Urinary bladder (tissue), 3 donors: ENCODE measurements at regions not wholly inside any gene's neighbourhood (a gene's known extent, or its start where the extent isn't known, plus 50 kb on each side); places are given as distances from the start of the nearest gene placed in this dataset.

Source experiments
- DNase-seq: peaks from one replicate; pipeline ENCODE4 v3.0.0-alpha.2; 2015; ENCODE audit errors: extremely low spot score
- H3K27ac ChIP-seq: one replicate; pipeline ENCODE4 v1.5.1; 2013; ENCODE audit warnings: low read depth, mild to moderate bottlenecking, moderate library complexity
- H3K36me3 ChIP-seq: one replicate; pipeline ENCODE4 v1.6.1; 2013; ENCODE audit warnings: mild to moderate bottlenecking, moderate library complexity; ENCODE audit not compliant: insufficient read depth
- H3K4me1 ChIP-seq: one replicate; pipeline ENCODE4 v1.6.1; 2013; ENCODE audit warnings: mild to moderate bottlenecking, moderate library complexity; ENCODE audit not compliant: insufficient read depth
- H3K4me3 ChIP-seq: one replicate; pipeline ENCODE4 v1.5.1; 2013; ENCODE audit warnings: low read depth, low read length
- WGBS: extraction: QIAGEN DNeasy Blood & Tissue Kit; methylation state at CpG from one replicate; pipeline ENCODE4 v1.1.7; 2013; 5-methylcytosine and 5-hydroxymethylcytosine counted together
- donor health status: healthy with polysubstance abuse.
- donor health status: healthy.

DNA sequence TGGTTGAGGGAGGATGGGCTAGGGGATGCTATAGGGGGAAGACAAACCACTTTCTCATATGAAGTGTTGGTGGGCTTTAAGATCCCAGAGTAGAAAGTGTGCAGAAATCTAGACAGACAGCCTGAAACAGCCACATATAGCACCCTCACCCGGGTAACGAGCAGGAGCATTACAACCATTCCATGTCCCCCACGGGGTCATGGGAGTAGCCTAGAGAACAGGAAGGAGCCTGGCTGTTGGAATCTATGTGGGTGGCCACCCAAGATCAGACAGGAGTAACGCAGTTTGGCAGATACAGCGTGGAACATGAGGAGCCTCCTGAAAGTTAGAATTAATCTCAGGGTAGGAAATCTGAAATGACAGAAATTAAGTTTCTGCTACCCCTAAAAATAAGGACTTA is 146.1 kb upstream of the RAI14 start:
- H3K4me3 ChIP-seq = no peak overlapping the region
- no peak overlapping the region for H3K27ac ChIP-seq
- DNase-seq = no peak
- H3K4me1 ChIP-seq = no peaks in the 10 kb centered on the region
- H3K36me3 ChIP-seq = no peaks in the 10 kb centered on the region
- WGBS = 59% methylated on average over 5 of the region's 5 CpGs

- Histone ChIP-seq H3K4me1 (no peaks in the 10 kb centered on the region), H3K27ac (no peak overlapping the region), H3K36me3 (no peaks in the 10 kb centered on the region), H3K4me3 (no peak overlapping the region)
- no peak for DNase-seq
- WGBS = 29% methylated on average over 4 of the region's 4 CpGs
Measured at GRCh38 chr5:34511063-34511462, 145.1 kb upstream of the RAI14 start.

- 36% methylated on average over 1 of the region's 1 CpG for WGBS
- no peaks in the 10 kb centered on the region for H3K36me3 ChIP-seq
- no peak overlapping the region for H3K4me3 ChIP-seq
- no peak overlapping the region for H3K27ac ChIP-seq
- no peaks in the 10 kb centered on the region for H3K4me1 ChIP-seq
- no peak for DNase-seq
Measured at GRCh38 chr5:34511481-34511880, 144.6 kb upstream of the RAI14 start.

- Histone ChIP-seq H3K4me1 (no peaks in the 10 kb centered on the region), H3K36me3 (no peaks in the 10 kb centered on the region), H3K4me3 (no peak overlapping the region), H3K27ac (peak overlapping the region; percentile 7)
- no peak for DNase-seq
- 36% methylated on average over 2 of the region's 2 CpGs for WGBS
Measured at GRCh38 chr5:34511915-34512314, 144.2 kb upstream of the RAI14 start.

DNA sequence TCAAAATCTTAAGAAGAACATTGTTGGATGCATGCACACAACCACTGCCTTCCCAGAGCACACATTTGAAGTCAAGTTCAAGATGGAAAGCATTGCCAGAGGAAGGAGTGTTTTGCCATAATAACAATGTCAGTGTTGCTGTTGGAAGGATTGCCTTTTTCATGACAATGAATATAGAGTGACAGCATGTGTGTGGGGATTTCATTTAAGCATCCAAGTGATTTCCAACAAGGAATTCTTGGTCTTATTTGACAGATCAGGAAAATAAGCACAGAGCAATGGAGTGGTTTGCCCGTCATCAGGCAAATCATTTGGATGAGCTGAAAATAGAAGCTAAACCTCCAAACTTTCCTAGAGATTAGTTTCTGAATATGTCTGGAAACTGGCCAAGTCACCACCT is 140.0 kb upstream of the RAI14 start:
- 98% methylated on average over 1 of the region's 1 CpG for WGBS
- H3K4me3 ChIP-seq = no peak overlapping the region
- H3K36me3 ChIP-seq = no peaks in the 10 kb centered on the region
- no peaks in the 10 kb centered on the region for H3K4me1 ChIP-seq
- H3K27ac ChIP-seq = no peak overlapping the region
- DNase-seq = no peak

DNA sequence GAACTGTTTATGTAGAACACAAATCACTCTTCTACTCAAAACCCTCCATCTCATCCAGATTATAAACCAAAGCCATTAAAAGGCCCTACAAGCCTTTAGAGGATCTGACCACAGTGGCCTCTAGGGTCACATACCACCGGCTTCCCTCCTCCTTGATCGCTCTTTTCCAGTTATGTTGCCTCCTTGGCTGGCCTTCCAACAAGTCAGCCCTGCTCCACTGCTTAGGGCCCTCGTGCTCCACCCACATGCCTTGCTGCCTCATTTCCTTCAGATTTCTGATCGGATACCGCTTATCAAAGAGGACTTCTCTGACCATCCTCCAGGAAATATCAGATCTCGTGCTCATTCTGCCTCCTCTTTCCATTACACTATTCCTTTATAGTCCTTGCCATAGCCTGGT is 139.4 kb upstream of the RAI14 start:
- no peak for DNase-seq
- 90% methylated on average over 6 of the region's 6 CpGs for WGBS
- no peaks in the 10 kb centered on the region for H3K36me3 ChIP-seq
- no peak overlapping the region for H3K4me3 ChIP-seq
- no peaks in the 10 kb centered on the region for H3K4me1 ChIP-seq
- no peak overlapping the region for H3K27ac ChIP-seq

GRCh38 chr5:34517249-34517648 is 138.9 kb upstream of the RAI14 start:
- Histone ChIP-seq H3K4me3 (no peak overlapping the region), H3K36me3 (no peaks in the 10 kb centered on the region), H3K4me1 (no peaks in the 10 kb centered on the region), H3K27ac (no peak overlapping the region)
- WGBS = 14% methylated on average over 2 of the region's 2 CpGs
- DNase-seq = no peak

DNA sequence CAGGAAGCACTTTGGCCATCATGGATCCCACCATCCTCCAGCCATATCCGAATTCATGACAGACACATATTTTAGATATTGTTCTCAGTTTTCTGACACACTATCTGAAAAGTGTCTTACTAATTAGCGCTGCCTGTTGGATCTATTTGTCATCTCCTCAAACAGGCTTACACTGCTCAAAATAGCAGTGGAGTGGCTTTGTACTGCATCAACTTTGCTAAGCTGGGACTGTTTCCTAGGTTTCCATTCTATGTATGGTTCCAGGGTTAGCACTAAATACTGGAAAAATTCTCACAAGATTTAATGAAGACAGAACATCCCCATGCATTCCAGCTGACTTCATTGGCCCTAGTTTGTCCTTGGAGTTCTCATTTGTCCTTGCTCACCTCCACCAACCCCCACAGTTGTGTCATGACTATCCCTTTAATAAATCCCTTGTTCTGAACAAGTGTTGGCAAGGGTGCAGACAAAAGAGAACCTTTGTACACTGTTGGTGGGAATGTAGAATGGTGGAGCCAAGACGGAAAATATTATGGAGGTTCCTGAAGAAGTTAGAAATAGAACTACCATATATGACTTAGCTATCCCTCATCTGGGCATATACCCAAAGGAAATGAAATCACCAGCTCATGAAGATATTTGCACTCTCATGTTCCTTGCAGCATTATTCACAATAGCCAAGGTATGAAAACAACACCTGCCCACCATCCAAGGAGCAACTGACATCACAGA is 136.5 kb upstream of the RAI14 start:
- WGBS = 72% methylated on average over 3 of the region's 3 CpGs
- Histone ChIP-seq H3K36me3 (no peaks in the 10 kb centered on the region), H3K4me3 (no peak overlapping the region), H3K4me1 (no peaks in the 10 kb centered on the region), H3K27ac (no peak overlapping the region)
- DNase-seq = no peak

GRCh38 chr5:34521628-34522290 is 134.4 kb upstream of the RAI14 start:
- H3K4me1 ChIP-seq = no peaks in the 10 kb centered on the region
- no peak for DNase-seq
- no peaks in the 10 kb centered on the region for H3K36me3 ChIP-seq
- 87% methylated on average over 8 of the region's 8 CpGs for WGBS
- H3K27ac ChIP-seq = no peak overlapping the region
- no peak overlapping the region for H3K4me3 ChIP-seq

DNA sequence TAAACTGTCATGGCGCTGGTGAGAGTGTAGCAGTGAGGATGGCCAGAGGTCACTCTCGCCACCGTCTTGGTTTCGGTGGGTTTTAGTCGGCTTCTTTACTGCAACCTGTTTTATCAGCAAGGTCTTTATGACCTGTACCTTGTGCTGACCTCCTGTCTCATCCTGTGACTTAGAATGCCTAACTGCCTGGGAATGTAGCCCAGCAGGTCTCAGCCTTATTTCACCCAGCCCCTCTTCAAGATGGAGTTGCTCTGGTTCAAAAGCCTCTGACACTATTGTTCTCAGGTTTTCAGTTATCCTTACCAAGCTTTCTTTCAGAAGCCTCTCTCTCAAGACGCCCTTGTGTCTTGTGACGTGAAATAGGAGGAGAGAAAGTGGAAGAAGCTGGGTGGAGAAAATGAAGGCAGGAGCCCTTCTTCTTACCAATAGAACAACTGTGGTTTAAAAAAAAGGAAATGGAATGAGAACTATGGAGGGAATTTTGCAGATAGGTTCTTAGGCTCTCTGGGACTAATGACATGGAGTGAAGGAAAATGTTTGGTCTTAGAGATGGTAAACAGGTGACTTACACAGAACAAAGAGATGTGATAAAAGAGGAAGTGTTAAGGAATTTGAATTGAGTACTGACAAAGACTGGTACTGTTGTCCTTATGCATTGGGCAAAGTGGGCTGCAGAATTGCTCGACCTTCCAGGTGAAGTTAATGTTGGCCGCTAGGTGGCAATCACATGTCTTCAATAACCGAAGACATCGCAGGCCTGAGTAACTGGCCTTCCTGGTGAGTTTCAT is 133.3 kb upstream of the RAI14 start:
- H3K4me1 ChIP-seq = no peaks in the 10 kb centered on the region
- peak; percentile 63 for DNase-seq
- H3K36me3 ChIP-seq = no peaks in the 10 kb centered on the region
- no peak overlapping the region for H3K4me3 ChIP-seq
- no peak overlapping the region for H3K27ac ChIP-seq
- 49% methylated on average over 11 of the region's 11 CpGs for WGBS

GRCh38 chr5:34523387-34523726 is 132.8 kb upstream of the RAI14 start:
- WGBS = 0% methylated on average over 1 of the region's 1 CpG
- Histone ChIP-seq H3K27ac (no peak overlapping the region), H3K36me3 (no peaks in the 10 kb centered on the region), H3K4me3 (no peak overlapping the region), H3K4me1 (no peaks in the 10 kb centered on the region)
- no peak for DNase-seq

DNA sequence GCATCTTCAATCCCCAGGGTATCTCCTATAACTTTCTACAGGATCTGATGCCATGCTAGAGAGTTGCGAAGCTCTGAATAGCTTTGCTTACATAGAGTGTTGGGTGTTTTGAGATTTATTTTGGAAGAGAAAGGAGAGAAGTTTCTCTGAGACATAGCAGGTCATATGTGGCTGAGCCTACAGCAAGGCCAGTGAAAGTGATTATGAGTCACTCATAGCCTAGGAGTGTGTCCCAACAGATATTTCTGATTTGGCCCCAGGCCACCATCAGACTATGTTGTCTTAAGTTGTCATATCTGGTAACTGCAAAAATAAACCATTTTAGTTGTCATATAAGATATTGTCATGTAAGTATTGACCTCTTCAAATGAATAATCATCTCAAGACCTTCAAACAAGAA is 132.0 kb upstream of the RAI14 start:
- DNase-seq = no peak
- Histone ChIP-seq H3K4me1 (no peaks in the 10 kb centered on the region), H3K27ac (no peak overlapping the region), H3K4me3 (no peak overlapping the region), H3K36me3 (no peaks in the 10 kb centered on the region)
- 78% methylated on average over 1 of the region's 1 CpG for WGBS

- H3K4me1 ChIP-seq = no peaks in the 10 kb centered on the region
- 76% methylated on average over 6 of the region's 6 CpGs for WGBS
- DNase-seq = no peak
Measured at GRCh38 chr5:34525761-34526160, 130.4 kb upstream of the RAI14 start.

DNA sequence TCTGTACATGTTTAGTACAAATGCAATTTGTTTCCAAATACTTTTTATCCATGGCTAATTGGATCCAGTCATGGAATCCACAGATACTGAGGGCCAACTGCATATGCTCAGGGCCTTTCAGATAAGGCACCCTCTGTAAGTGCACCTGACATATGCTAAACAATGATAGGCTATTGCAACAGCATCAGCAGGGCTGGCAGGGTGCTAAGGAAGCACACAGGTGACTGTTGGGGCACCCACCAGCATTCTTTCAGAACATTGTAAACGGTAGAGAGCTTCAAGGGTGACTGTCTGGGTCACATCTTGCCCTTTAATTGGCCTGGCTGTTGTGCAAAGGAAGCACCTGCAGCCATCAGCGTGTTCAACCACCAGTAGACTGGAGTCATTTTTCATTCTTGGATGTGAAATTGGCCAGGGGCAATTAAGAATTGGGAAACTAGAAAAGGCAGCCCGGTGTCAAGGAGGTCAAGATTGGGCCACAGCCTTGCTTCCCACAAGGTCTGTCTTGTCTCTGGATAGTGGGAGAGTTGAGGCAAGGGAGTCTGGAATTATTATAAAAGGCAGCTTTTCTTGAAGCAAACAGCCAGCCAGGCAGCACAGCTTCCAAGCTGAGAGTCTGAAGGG is 129.3 kb upstream of the RAI14 start:
- DNase-seq = no peak
- Histone ChIP-seq H3K4me3 (no peak overlapping the region), H3K27ac (no peak overlapping the region), H3K4me1 (no peaks in the 10 kb centered on the region), H3K36me3 (no peaks in the 10 kb centered on the region)
- WGBS = 70% methylated on average over 3 of the region's 3 CpGs

More at GRCh38 chr5:34525761-34526160, 130.4 kb upstream of the RAI14 start:
- Histone ChIP-seq H3K27ac (no peak overlapping the region), H3K36me3 (no peaks in the 10 kb centered on the region), H3K4me3 (no peak overlapping the region)
